ENCODE measurements at regions not wholly inside any gene's neighbourhood (a gene's known extent, or its start where the extent isn't known, plus 50 kb on each side); places are given as distances from the start of the nearest gene placed in this dataset.

DNA sequence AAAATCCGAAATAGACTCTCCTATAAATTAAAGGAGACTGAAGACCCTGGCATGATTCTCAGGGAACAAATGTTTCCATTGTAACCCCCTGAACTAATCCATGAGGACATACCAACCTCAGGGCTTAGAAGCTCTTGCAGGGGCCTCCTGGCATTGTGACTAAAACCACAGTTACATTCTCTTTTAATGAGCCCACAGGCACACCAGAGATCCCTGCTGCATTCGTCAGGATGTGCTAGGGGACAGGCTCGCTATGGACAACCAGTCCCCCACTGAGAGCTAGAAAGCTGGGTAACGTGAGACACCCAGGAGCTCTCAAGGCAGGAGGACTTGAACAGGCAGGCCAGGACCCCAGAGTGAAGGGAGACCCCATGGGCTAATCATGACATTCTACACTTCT lies 140.6 kb upstream of the TNRC6C start:
- H3K4me3 ChIP-seq (ENCODE audit: low read length), result no peak overlapping the region
- DNase-seq (ENCODE audit: low read depth), result no peak
- TF ChIP-seq, protein P1, sequence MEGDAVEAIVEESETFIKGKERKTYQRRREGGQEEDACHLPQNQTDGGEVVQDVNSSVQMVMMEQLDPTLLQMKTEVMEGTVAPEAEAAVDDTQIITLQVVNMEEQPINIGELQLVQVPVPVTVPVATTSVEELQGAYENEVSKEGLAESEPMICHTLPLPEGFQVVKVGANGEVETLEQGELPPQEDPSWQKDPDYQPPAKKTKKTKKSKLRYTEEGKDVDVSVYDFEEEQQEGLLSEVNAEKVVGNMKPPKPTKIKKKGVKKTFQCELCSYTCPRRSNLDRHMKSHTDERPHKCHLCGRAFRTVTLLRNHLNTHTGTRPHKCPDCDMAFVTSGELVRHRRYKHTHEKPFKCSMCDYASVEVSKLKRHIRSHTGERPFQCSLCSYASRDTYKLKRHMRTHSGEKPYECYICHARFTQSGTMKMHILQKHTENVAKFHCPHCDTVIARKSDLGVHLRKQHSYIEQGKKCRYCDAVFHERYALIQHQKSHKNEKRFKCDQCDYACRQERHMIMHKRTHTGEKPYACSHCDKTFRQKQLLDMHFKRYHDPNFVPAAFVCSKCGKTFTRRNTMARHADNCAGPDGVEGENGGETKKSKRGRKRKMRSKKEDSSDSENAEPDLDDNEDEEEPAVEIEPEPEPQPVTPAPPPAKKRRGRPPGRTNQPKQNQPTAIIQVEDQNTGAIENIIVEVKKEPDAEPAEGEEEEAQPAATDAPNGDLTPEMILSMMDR (conservative IDR thresholded peaks at IDR 0.05; ENCODE audit: low read depth, low read length), result no peak

DNA sequence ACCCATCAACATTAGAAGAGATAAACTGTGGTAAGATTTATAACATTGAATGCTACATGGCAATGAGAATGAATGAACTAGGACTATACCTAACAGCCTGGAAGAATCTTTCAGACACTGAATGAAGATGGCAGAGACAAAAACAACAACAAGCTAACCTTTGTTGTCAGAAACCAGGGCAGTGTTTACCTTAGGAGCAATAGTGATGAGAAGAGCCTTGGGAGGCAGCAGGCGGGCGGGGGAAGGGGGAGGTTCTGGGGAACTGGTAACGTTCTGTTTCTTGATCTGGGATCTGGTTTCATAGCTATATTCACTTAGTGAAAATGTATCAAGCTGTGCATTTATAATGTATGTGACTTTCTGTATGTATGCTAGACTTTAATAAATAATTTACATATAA lies 139.0 kb upstream of the TNRC6C start:
- TF ChIP-seq, protein P1 (conservative IDR thresholded peaks at IDR 0.05; ENCODE audit: low read depth, low read length), result no peak
- H3K4me3 ChIP-seq (ENCODE audit: low read length), result no peak overlapping the region
- no peak for DNase-seq (ENCODE audit: low read depth)

DNA sequence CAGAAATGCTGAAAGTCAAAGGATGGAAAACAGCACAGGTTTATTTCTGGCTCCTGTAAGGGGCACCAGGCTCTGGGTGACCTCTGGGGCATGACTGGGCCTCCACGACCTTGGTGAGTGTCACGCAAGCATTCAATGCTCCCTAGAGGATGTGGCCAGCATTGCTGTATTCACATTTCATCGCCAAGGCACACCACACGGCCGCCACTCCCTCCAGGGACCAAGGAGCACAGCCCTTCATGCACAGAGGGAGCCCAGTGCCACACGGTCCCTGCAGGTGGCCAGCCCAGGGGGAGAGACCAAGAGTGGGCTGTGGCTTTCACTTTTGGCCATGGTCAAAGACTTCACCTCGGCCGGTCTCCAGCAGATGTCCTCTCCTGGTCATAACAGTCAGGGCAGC lies 137.4 kb upstream of the TNRC6C start:
- no peak overlapping the region for H3K4me3 ChIP-seq (ENCODE audit: low read length)
- TF ChIP-seq, protein P1 (conservative IDR thresholded peaks at IDR 0.05; ENCODE audit: low read depth, low read length), result no peak
- DNase-seq (ENCODE audit: low read depth), result no peak

DNA sequence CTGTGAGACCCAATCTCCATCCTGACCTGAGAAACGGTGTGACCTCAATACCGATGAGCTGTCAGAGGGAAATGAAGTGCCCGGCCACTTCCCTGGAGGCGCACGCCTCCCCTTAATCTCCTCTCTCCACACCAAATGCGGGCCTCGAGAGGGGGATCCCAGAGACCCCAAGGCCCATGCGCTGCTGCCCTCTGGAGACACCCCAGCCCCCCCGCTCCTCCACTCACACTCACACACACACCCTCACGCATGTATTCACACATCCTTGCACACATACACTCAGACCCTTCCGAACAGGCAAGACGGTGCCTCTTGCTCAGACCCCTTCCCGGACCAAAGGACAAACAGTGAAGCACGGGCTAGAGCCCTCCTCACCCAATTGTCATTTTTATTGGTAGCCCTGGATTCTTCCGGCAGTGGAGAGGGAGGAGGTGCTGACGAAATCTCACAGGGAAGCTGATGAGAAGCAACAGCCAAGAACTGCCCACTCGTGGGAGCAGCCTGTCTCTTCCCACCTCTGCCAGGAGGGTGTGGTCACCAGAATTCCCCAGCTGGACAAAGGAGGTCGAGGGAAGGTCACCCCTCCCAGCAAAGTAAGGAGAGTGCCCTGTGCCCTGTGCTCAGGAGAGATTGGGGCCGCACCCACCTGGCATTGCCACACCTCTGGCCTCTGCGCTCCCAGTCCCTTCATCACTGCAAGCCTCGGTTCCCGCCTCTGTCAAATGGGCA lies 136.0 kb upstream of the TNRC6C start:
- no peak for DNase-seq (ENCODE audit: low read depth)
- no peak overlapping the region for H3K4me3 ChIP-seq (ENCODE audit: low read length)
- TF ChIP-seq, protein P1 (conservative IDR thresholded peaks at IDR 0.05; ENCODE audit: low read depth, low read length), result no peak

DNA sequence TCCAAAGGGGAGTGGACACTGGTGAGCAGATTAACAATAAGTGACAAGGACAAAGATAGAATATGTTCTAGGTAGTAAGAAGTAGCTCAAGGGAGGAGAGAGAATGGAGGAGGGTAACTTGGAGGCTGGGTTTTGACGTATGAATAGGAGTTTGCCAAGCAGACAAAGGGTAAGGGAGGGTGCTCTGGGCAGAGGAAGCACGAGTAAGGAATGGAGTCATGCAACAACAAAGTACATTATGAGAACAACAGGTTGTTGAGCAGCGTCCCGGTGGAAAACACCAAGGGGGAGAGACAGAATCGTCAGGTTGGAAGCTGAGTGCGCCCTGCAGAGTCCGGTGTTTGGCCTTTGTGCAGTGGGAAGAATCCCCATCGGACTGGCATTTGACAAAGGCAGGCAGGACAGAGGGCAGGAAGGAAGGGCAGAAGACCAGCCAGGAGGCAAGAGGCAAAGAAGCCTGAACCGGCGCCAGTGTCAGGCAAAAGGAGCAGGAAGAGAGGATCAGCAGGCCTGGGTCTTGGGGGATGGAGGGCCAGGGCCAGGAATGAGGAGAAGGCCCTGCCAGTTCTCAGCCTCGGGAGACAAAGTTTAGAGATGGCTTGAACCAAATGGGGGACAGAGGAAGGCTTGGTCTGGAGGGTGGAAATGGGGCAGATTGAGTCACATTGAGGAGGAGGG lies 134.3 kb upstream of the TNRC6C start:
- DNase-seq (ENCODE audit: low read depth), result no peak
- TF ChIP-seq, protein P1 (conservative IDR thresholded peaks at IDR 0.05; ENCODE audit: low read depth, low read length), result no peak
- H3K4me3 ChIP-seq (ENCODE audit: low read length), result no peak overlapping the region

DNA sequence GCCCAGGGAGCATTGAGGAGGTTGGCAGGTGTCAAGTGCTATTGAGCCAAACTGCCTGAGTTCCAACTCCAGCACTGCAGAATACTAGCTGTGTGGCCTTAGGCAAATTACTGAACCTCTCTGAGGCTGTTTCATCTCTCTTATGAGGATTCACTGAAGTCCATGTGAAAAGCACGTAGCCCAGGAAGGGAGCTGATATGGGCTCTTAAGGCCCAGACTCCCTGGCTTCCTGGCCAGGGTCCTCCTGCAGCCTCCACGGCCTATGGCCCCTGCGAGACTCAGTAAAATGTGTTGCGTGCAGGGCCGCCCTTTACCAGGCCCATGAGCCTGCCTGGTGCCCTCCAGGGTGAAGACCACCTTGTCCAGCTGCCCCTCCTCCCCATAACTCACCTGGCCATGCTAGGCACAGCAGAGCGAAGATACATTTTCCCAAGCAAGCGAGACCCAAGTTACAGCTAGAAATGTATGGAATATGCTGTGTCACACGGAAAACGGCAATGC lies 133.7 kb upstream of the TNRC6C start:
- DNase-seq (ENCODE audit: low read depth), result no peak
- TF ChIP-seq, protein P1 (conservative IDR thresholded peaks at IDR 0.05; ENCODE audit: low read depth, low read length), result no peak
- H3K4me3 ChIP-seq (ENCODE audit: low read length), result no peak overlapping the region

DNA sequence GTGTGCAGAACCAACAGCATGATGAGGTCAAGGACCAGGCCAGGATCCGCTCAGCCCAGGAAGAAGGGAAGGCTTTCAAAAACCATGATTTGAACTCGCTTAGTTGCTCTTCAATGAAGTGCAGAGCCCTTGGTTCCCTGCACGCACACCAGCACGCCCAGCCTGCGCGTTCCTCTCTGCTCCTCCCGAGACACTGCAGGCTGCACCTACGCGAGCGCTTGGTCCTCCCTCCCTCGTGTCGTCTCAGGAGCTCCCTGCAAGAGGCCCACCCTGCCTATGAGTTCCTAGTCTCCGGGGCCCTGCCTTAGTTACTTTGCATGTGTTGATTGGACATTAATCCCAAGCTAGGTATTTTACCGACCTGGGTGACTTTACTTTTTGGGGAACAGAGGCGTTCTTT lies 132.9 kb upstream of the TNRC6C start:
- TF ChIP-seq, protein P1 (conservative IDR thresholded peaks at IDR 0.05; ENCODE audit: low read depth, low read length), result no peak
- H3K4me3 ChIP-seq (ENCODE audit: low read length), result no peak overlapping the region
- no peak for DNase-seq (ENCODE audit: low read depth)
